D341Med (cell line): ENCODE measurements at regions not wholly inside any gene's neighbourhood (a gene's known extent, or its start where the extent isn't known, plus 50 kb on each side); places are given as distances from the start of the nearest gene placed in this dataset.
"Not testable (repeated sequence)": the region's sequence is repeated elsewhere in the genome, so short reads cannot be mapped to it uniquely, and the experiment has no call there.

Experiments used
- DNase-seq: peaks from one replicate; pipeline ENCODE4 v3.0.0; 2012; ENCODE audit warnings: low spot score

GRCh38 chr16:66020046-66020445 is 346.4 kb upstream of the CDH5 start:
- no peak for DNase-seq

GRCh38 chr16:66019502-66019901 is 347.0 kb upstream of the CDH5 start:
- not testable (repeated sequence) for DNase-seq

GRCh38 chr16:66014221-66014620 is 352.3 kb upstream of the CDH5 start:
- DNase-seq = no peak

- DNase-seq = no peak
Observed at GRCh38 chr16:66013486-66013885, 353.0 kb upstream of the CDH5 start.

GRCh38 chr16:66008136-66008535 is 358.4 kb upstream of the CDH5 start:
- no peak for DNase-seq

GRCh38 chr16:66007717-66008116 is 358.8 kb upstream of the CDH5 start:
- no peak for DNase-seq

- no peak for DNase-seq
Observed at GRCh38 chr16:66006485-66006884, 360.0 kb upstream of the CDH5 start.

- DNase-seq = no peak
Observed at GRCh38 chr16:66004699-66005098, 361.8 kb upstream of the CDH5 start.

- DNase-seq = no peak
Observed at GRCh38 chr16:66003201-66003600, 363.3 kb upstream of the CDH5 start.

GRCh38 chr16:66002601-66003000 is 363.9 kb upstream of the CDH5 start:
- DNase-seq = no peak

- no peak for DNase-seq
Observed at GRCh38 chr16:66001432-66001831, 365.1 kb upstream of the CDH5 start.

- DNase-seq = no peak
Observed at GRCh38 chr16:65998443-65998842, 368.0 kb upstream of the CDH5 start.

GRCh38 chr16:65994291-65994690 is 372.2 kb upstream of the CDH5 start:
- DNase-seq = no peak

GRCh38 chr16:65991149-65991701 is 375.3 kb upstream of the CDH5 start:
- no peak for DNase-seq

GRCh38 chr16:65989861-65990604 is 376.5 kb upstream of the CDH5 start:
- no peak for DNase-seq

GRCh38 chr16:65988024-65988595 is 378.4 kb upstream of the CDH5 start:
- no peak for DNase-seq

- no peak for DNase-seq
Observed at GRCh38 chr16:65984296-65984695, 382.2 kb upstream of the CDH5 start.

GRCh38 chr16:65981057-65981456 is 385.4 kb upstream of the CDH5 start:
- DNase-seq = no peak

GRCh38 chr16:65975049-65975708 is 391.3 kb upstream of the CDH5 start:
- DNase-seq = no peak

GRCh38 chr16:65967376-65967775 is 399.1 kb upstream of the CDH5 start:
- no peak for DNase-seq

GRCh38 chr16:65965628-65966027 is 400.9 kb upstream of the CDH5 start:
- no peak for DNase-seq

- no peak for DNase-seq
Observed at GRCh38 chr16:65964752-65965151, 401.7 kb upstream of the CDH5 start.

GRCh38 chr16:65961476-65962143 is 404.9 kb upstream of the CDH5 start:
- no peak for DNase-seq
